ENCODE measurements at regions not wholly inside any gene's neighbourhood (a gene's known extent, or its start where the extent isn't known, plus 50 kb on each side); places are given as distances from the start of the nearest gene placed in this dataset.
"Not testable (repeated sequence)": the region's sequence is repeated elsewhere in the genome, so short reads cannot be mapped to it uniquely, and the experiment has no call there.

DNA sequence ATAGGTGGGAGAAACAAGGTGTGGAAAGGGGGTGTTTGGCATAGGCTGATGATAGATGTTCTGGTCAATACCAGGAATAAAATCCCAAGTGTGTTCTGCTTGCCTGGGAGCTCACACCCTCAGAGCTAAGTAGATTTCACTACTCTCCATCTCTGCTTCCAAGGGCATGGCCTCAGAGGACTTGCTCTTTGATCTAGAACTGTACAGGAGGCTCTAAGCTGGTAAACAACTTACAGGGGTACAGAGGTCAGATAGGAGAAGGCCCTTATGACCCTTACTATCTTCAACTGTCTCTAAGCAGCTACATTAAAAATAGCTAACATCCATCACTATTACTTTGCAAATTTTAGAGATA, 221.5 kb upstream of the KLF14 start:
- no peak for DNase-seq
- H3K4me1 ChIP-seq: peaks cover 0 to 13% (median 0%) of the 10 kb centered on the region in 4 donors
- TF ChIP-seq, protein P1, sequence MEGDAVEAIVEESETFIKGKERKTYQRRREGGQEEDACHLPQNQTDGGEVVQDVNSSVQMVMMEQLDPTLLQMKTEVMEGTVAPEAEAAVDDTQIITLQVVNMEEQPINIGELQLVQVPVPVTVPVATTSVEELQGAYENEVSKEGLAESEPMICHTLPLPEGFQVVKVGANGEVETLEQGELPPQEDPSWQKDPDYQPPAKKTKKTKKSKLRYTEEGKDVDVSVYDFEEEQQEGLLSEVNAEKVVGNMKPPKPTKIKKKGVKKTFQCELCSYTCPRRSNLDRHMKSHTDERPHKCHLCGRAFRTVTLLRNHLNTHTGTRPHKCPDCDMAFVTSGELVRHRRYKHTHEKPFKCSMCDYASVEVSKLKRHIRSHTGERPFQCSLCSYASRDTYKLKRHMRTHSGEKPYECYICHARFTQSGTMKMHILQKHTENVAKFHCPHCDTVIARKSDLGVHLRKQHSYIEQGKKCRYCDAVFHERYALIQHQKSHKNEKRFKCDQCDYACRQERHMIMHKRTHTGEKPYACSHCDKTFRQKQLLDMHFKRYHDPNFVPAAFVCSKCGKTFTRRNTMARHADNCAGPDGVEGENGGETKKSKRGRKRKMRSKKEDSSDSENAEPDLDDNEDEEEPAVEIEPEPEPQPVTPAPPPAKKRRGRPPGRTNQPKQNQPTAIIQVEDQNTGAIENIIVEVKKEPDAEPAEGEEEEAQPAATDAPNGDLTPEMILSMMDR (IDR thresholded peaks at IDR 0.05): no peak
- no peak for TF ChIP-seq POLR2A (IDR thresholded peaks at IDR 0.05)
- no peak overlapping the region for H3K27ac ChIP-seq
- no peaks in the 10 kb centered on the region for H3K27me3 ChIP-seq
- H3K36me3 ChIP-seq: no peaks in the 10 kb centered on the region
- H3K4me3 ChIP-seq: no peak overlapping the region
- ATAC-seq: peak in 3 of 4 donors; percentile 25 to 56 (median 43)
- intact Hi-C loops (cut with DNase I): no loop called here
- H3K9me3 ChIP-seq: no peaks in the 10 kb centered on the region

DNA sequence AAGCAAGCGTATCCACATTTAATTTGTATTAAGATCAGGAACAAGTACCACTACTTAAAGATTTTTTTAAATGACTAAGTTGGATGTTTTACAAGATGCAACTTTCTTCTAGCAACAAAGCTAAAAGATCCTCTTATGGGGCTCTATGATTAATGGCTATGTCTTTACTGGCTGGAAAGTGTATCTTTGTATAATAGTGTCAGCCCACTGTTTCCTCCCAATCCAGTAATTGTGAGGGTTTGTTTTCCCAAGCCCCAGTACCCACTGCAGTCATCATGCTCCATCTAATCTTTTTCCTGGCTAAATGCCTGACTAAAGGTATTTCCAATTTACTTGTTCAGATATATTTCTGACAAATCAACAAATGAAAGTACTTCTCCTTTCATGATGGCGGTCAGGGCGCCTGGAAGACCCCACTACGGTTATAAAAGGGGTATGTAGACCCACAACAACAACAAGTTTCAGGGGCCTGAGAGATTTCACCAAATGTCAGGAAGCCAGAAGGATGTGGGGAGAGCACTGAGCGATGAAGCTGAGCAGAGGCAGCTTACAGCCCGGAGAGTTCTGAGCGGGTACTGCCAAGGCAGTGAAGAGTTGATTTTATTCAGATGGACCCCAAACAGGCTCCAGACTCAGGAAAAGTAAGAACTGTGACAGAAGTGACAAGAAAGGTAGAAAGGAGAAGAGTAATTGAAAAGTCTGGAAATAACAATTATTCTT, 222.6 kb upstream of the KLF14 start:
- no peak overlapping the region for H3K27ac ChIP-seq

DNA sequence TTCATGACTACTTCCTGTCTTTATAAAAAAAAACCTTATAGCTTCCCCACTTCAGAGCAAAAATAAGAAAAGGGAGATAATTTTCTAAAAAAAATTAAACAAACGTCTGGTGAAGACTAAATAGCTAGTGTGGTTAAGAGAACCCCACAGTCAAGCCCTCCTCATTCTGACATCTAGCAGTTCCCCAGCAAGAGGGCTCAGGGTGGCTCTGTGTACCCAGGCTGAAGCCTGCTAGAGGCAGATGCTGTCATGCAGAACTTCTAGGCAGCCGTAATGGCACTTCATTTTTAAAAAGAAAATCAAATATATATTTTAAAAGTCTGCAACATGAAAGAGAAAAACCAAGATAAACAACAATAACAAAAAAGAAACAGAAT, 223.1 kb upstream of the KLF14 start:
- Histone ChIP-seq H3K27ac (no peak overlapping the region), H3K36me3 (no peaks in the 10 kb centered on the region)

More for the DNA sequence above, 222.6 kb upstream of the KLF14 start:
- TF ChIP-seq POLR2A (IDR thresholded peaks at IDR 0.05): no peak
- TF ChIP-seq, protein P1 (IDR thresholded peaks at IDR 0.05): no peak
- Histone ChIP-seq H3K4me1 (peaks cover 0 to 13% (median 0%) of the 10 kb centered on the region in 4 donors), H3K4me3 (no peak overlapping the region), H3K27me3 (no peaks in the 10 kb centered on the region), H3K9me3 (no peaks in the 10 kb centered on the region), H3K36me3 (no peaks in the 10 kb centered on the region)
- DNase-seq (no peak), ATAC-seq (no peak)
- intact Hi-C loops (cut with DNase I): no loop called here
- 55% methylated on average over 6 of the region's 7 CpGs for WGBS (ENCODE audit: insufficient coverage, low coverage, low lambda C conversion rate, missing lambda C conversion rate)

DNA sequence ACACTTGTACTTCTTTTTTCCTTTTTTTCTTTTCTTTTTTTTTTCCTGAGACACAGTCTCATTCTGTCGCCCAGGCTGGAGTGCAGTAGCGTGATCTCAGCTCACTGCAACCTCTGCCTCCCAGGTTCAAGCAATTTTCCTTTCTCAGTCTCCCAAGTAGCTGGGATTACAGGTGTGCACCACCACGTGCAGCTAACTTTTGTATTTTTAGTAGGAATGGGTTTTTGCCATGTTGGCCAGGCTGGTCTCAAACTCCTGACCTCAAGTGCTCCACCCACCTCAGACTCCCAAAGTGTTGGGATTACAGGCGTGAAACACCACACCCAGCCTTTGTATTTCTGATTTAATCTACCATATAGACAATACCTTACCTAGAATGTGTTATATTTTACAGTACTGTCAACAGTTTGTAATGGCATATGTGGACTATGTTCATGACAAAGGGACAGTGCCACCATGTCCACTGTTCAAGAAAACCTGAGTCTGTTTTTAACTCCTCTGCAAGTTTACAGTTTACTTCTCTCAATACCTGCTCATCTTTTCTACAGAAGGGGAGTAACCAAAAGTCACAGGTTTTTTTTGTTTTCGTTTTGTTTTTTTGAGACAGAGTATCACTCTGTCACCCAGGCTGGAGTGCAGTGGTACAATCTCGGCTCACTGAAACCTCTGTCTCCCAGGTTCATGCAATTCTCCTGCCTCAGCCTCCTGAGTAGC, 223.9 kb upstream of the KLF14 start:
- ATAC-seq; intact Hi-C loops (cut with DNase I); H3K27ac ChIP-seq; DNase-seq; H3K9me3 ChIP-seq; H3K27me3 ChIP-seq; H3K36me3 ChIP-seq; H3K4me3 ChIP-seq: not testable (repeated sequence)
- 86% methylated on average over 6 of the region's 6 CpGs for WGBS (ENCODE audit: insufficient coverage, low coverage, low lambda C conversion rate, missing lambda C conversion rate)
- peaks cover 0 to 13% (median 0%) of the 10 kb centered on the region in 4 donors for H3K4me1 ChIP-seq

More for the DNA sequence above, 223.1 kb upstream of the KLF14 start:
- 26% methylated on average over 2 of the region's 2 CpGs for WGBS (ENCODE audit: insufficient coverage, low coverage, low lambda C conversion rate, missing lambda C conversion rate)
- TF ChIP-seq, protein P1 (IDR thresholded peaks at IDR 0.05): no peak
- DNase-seq: no peak
- H3K4me1 ChIP-seq: peaks cover 0 to 13% (median 0%) of the 10 kb centered on the region in 4 donors
- no peak overlapping the region for H3K4me3 ChIP-seq
- intact Hi-C loops (cut with DNase I): no loop called here
- no peaks in the 10 kb centered on the region for H3K9me3 ChIP-seq
- ATAC-seq: no peak
- no peaks in the 10 kb centered on the region for H3K27me3 ChIP-seq

DNA sequence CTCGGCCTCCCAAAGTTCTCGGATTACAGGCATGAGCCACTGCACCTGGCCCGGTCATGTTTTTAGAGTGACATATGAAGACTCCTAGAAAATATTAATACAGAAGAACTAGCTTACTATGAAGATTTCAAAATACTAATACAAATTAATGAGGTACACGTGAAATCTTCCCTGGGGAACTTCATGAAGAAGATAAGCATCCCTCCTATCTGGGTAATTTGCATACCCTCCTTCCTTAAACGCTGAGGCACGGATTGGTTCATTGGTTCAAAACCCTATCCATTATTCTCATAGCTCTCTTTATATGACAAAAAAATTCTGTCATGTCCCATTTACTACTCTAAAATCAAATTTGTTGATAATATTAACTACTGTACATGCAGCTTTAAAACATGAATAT, 224.8 kb upstream of the KLF14 start:
- Histone ChIP-seq H3K4me3 (no peak overlapping the region), H3K9me3 (no peaks in the 10 kb centered on the region), H3K27ac (no peak overlapping the region), H3K4me1 (peaks cover 0 to 13% (median 0%) of the 10 kb centered on the region in 4 donors), H3K36me3 (no peaks in the 10 kb centered on the region), H3K27me3 (no peaks in the 10 kb centered on the region)
- intact Hi-C loops (cut with DNase I): no loop called here
- TF ChIP-seq POLR2A (IDR thresholded peaks at IDR 0.05): no peak
- TF ChIP-seq, protein P1 (IDR thresholded peaks at IDR 0.05): no peak
- 65% methylated on average over 6 of the region's 6 CpGs for WGBS (ENCODE audit: insufficient coverage, low coverage, low lambda C conversion rate, missing lambda C conversion rate)
- ATAC-seq (no peak), DNase-seq (no peak)
